ENCODE measurements at regions not wholly inside any gene's neighbourhood (a gene's known extent, or its start where the extent isn't known, plus 50 kb on each side); places are given as distances from the start of the nearest gene placed in this dataset.

GRCh38 chr5:117204926-117205869, 630.6 kb upstream of the SEMA6A start:
- Histone ChIP-seq H3K4me1 (no peaks in the 10 kb centered on the region), H3K27ac (no peak overlapping the region)

GRCh38 chr5:117204404-117204803, 629.8 kb upstream of the SEMA6A start:
- Histone ChIP-seq H3K4me1 (no peaks in the 10 kb centered on the region), H3K27me3 (replicated peaks in 1 of 7) (no peaks in the 10 kb centered on the region), H3K4me3 (no peak overlapping the region), H3K36me3 (no peaks in the 10 kb centered on the region), H3K9me3 (peaks cover 0 to 6% (median under 1%) of the 10 kb centered on the region in 8 donors), H3K27ac (no peak overlapping the region)
- no peak for DNase-seq
- WGBS, 5 donors, result 82 to 93% (median 85%) methylated on average over 4 of the region's 4 CpGs
- intact Hi-C loops (cut with DNase I; ENCODE audit: low total_unique reads), result no loop called here
- TF ChIP-seq CTCF (IDR thresholded peaks at IDR 0.05 in 8 of 11, conservative IDR thresholded peaks at IDR 0.05 in 3 of 11), result no peak
- no peak for TF ChIP-seq POLR2A (IDR thresholded peaks at IDR 0.05)
- no peak for TF ChIP-seq POLR2AphosphoS5 (IDR thresholded peaks at IDR 0.05)

More at GRCh38 chr5:117204926-117205869, 630.6 kb upstream of the SEMA6A start:
- WGBS, 5 donors, result 56 to 79% (median 57%) methylated on average over 10 of the region's 10 CpGs
- DNase-seq, result no peak
- no peak overlapping the region for H3K4me3 ChIP-seq
- H3K36me3 ChIP-seq, result no peaks in the 10 kb centered on the region
- H3K27me3 ChIP-seq (replicated peaks in 1 of 7), result no peaks in the 10 kb centered on the region
- TF ChIP-seq POLR2A (IDR thresholded peaks at IDR 0.05), result no peak
- H3K9me3 ChIP-seq, result peaks cover 0 to 13% (median 3%) of the 10 kb centered on the region in 8 donors
- intact Hi-C loops (cut with DNase I; ENCODE audit: low total_unique reads), result no loop called here

- intact Hi-C loops (cut with DNase I; ENCODE audit: low total_unique reads), result no loop called here
- whole genome bisulfite sequencing, 5 donors, result 60 to 88% (median 69%) methylated on average over 2 of the region's 2 CpGs
- H3K4me3 ChIP-seq, result no peak overlapping the region
Measured at GRCh38 chr5:117203584-117203983, 629.0 kb upstream of the SEMA6A start.

GRCh38 chr5:117201001-117201400, 626.4 kb upstream of the SEMA6A start:
- TF ChIP-seq POLR2A (IDR thresholded peaks at IDR 0.05) (no peak), POLR2AphosphoS5 (IDR thresholded peaks at IDR 0.05) (no peak), CTCF (IDR thresholded peaks at IDR 0.05 in 8 of 11, conservative IDR thresholded peaks at IDR 0.05 in 3 of 11) (no peak)
- Histone ChIP-seq H3K27ac (no peak overlapping the region), H3K4me3 (no peak overlapping the region), H3K4me1 (no peaks in the 10 kb centered on the region), H3K27me3 (replicated peaks in 1 of 7) (no peaks in the 10 kb centered on the region), H3K36me3 (no peaks in the 10 kb centered on the region), H3K9me3 (peaks cover 0 to 7% (median 0%) of the 10 kb centered on the region in 8 donors)
- intact Hi-C loops (cut with DNase I; ENCODE audit: low total_unique reads), result no loop called here
- 77 to 88% (median 81%) methylated on average over 1 of the region's 1 CpG for WGBS, 5 donors
- DNase-seq, result no peak

More at GRCh38 chr5:117203584-117203983, 629.0 kb upstream of the SEMA6A start:
- H3K9me3 ChIP-seq, result peaks cover 0 to 7% (median 0%) of the 10 kb centered on the region in 8 donors
- no peaks in the 10 kb centered on the region for H3K4me1 ChIP-seq
- no peaks in the 10 kb centered on the region for H3K36me3 ChIP-seq
- no peak overlapping the region for H3K27ac ChIP-seq
- H3K27me3 ChIP-seq (replicated peaks in 1 of 7), result no peaks in the 10 kb centered on the region
- no peak for DNase-seq
- TF ChIP-seq POLR2A (IDR thresholded peaks at IDR 0.05), result no peak
- no peak for TF ChIP-seq POLR2AphosphoS5 (IDR thresholded peaks at IDR 0.05)
- no peak for TF ChIP-seq CTCF (IDR thresholded peaks at IDR 0.05 in 8 of 11, conservative IDR thresholded peaks at IDR 0.05 in 3 of 11)

All from spleen (tissue), 11 donors.